Progenitor cell of endocrine pancreas (in vitro differentiated cells): ENCODE measurements at regions not wholly inside any gene's neighbourhood (a gene's known extent, or its start where the extent isn't known, plus 50 kb on each side); places are given as distances from the start of the nearest gene placed in this dataset.

Experiments used
- DNase-seq: peaks from one replicate; pipeline ENCODE4 v3.0.0; 2021; ENCODE audit warnings: low spot score; ENCODE audit not compliant: unreplicated experiment
- H3K27ac Mint-ChIP-seq: 2 replicates; pipeline ENCODE4 v1.8.0; 2021; ENCODE audit warnings: mild to moderate bottlenecking, moderate library complexity, mixed read lengths
- H3K27me3 Mint-ChIP-seq: 2 replicates; pipeline ENCODE4 v1.8.0; 2021; ENCODE audit warnings: mixed read lengths
- H3K36me3 Mint-ChIP-seq: 2 replicates; pipeline ENCODE4 v1.8.0; 2022; ENCODE audit warnings: mixed read lengths; ENCODE audit not compliant: insufficient read depth
- H3K4me1 Mint-ChIP-seq: 2 replicates; pipeline ENCODE4 v1.8.0; 2021; ENCODE audit warnings: low read depth, mixed read lengths
- H3K4me3 Mint-ChIP-seq: 2 replicates; pipeline ENCODE4 v1.8.0; 2021; ENCODE audit warnings: low read depth, mild to moderate bottlenecking, moderate library complexity, mixed read lengths
- H3K9me3 Mint-ChIP-seq: 2 replicates; pipeline ENCODE4 v1.8.0; 2021; ENCODE audit warnings: low read depth, mixed read lengths
- CTCF ChIP-seq: fragments of 200-600 bp; sonication (generic); IDR thresholded peaks from one replicate; pipeline ENCODE4 v1.5.0; 2021; ENCODE audit warnings: antibody characterized with exemption, mild to moderate bottlenecking; ENCODE audit not compliant: unreplicated experiment

- Mint-ChIP-seq H3K27me3 (no peaks in the 10 kb centered on the region), H3K27ac (no peak overlapping the region), H3K36me3 (peaks cover 2% of the 10 kb centered on the region), H3K4me1 (no peaks in the 10 kb centered on the region), H3K9me3 (peaks cover 12% of the 10 kb centered on the region), H3K4me3 (no peak overlapping the region)
- no peak for TF ChIP-seq CTCF
- DNase-seq: no peak
Observed at GRCh38 chr21:27691516-27691915, 724.6 kb upstream of the ADAMTS5 start.

DNA sequence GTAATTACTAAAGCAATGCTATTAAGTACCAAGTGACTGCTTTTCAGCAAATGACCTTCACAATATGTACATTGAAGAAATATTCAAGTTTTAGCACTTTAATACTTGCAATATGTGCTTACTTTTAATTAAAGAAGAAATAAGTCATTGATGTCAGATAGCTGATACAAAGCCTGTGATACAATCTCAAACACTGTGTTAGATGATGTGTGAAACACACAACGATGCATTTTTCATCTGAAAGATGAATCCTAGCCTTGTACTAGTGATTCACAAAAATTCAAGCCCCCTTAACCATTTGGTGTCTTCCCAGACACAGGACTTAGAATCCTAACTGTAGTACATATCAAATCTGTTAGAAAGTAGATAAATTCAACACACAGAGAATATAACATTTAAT is 724.1 kb upstream of the ADAMTS5 start:
- H3K27me3 Mint-ChIP-seq: no peaks in the 10 kb centered on the region
- no peak for DNase-seq
- no peak overlapping the region for H3K4me3 Mint-ChIP-seq
- H3K36me3 Mint-ChIP-seq: peaks cover 2% of the 10 kb centered on the region
- H3K9me3 Mint-ChIP-seq: peaks cover 13% of the 10 kb centered on the region
- no peak overlapping the region for H3K27ac Mint-ChIP-seq
- TF ChIP-seq CTCF: no peak
- H3K4me1 Mint-ChIP-seq: no peaks in the 10 kb centered on the region

DNA sequence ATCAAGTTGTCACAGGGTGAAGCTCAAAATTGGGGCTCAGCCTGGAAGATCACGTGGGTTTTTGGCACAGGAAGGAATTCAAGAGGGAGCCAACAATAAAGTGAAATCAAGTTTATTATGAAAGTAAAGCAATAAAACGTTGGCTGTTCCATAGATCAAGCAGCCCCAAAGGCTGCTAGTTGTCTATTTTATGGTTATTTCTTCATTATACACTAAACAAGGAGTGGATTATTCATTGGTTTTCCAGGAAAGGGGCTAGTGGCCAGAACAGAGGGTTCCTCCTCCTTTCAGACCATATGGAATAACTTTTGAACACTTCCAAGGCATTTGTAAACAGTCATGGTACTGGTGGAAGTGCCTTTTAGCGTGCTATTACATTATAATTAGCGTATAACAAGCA is 723.5 kb upstream of the ADAMTS5 start:
- Mint-ChIP-seq H3K9me3 (peaks cover 13% of the 10 kb centered on the region), H3K27me3 (no peaks in the 10 kb centered on the region), H3K27ac (no peak overlapping the region), H3K4me1 (no peaks in the 10 kb centered on the region), H3K4me3 (no peak overlapping the region), H3K36me3 (peaks cover 2% of the 10 kb centered on the region)
- no peak for TF ChIP-seq CTCF
- no peak for DNase-seq

- H3K9me3 Mint-ChIP-seq: peaks cover 13% of the 10 kb centered on the region
- H3K27ac Mint-ChIP-seq: no peak overlapping the region
- H3K27me3 Mint-ChIP-seq: no peaks in the 10 kb centered on the region
- peaks cover 2% of the 10 kb centered on the region for H3K36me3 Mint-ChIP-seq
- H3K4me1 Mint-ChIP-seq: no peaks in the 10 kb centered on the region
- no peak for DNase-seq
- no peak for TF ChIP-seq CTCF
- no peak overlapping the region for H3K4me3 Mint-ChIP-seq
Observed at GRCh38 chr21:27688773-27689172, 721.9 kb upstream of the ADAMTS5 start.

GRCh38 chr21:27683292-27683691 is 716.4 kb upstream of the ADAMTS5 start:
- no peak for DNase-seq
- Mint-ChIP-seq H3K27me3 (no peaks in the 10 kb centered on the region), H3K36me3 (peaks cover 2% of the 10 kb centered on the region), H3K27ac (no peak overlapping the region), H3K9me3 (peaks cover 12% of the 10 kb centered on the region), H3K4me3 (no peak overlapping the region), H3K4me1 (no peaks in the 10 kb centered on the region)
- no peak for TF ChIP-seq CTCF
